ENCODE measurements at regions not wholly inside any gene's neighbourhood (a gene's known extent, or its start where the extent isn't known, plus 50 kb on each side); places are given as distances from the start of the nearest gene placed in this dataset.

GRCh38 chr2:37544591-37545031 is 126.8 kb downstream of the CDC42EP3 start:
- DNase-seq (ENCODE audit: low read depth) = no peak

GRCh38 chr2:37549598-37549997 is 121.8 kb downstream of the CDC42EP3 start:
- no peak for DNase-seq (ENCODE audit: low read depth)

GRCh38 chr2:37550190-37550589 is 121.3 kb downstream of the CDC42EP3 start:
- DNase-seq (ENCODE audit: low read depth) = no peak

- no peak for DNase-seq (ENCODE audit: low read depth)
Measured at GRCh38 chr2:37551783-37552182, 119.7 kb downstream of the CDC42EP3 start.

- DNase-seq (ENCODE audit: low read depth) = no peak
Measured at GRCh38 chr2:37552339-37552738, 119.1 kb downstream of the CDC42EP3 start.

GRCh38 chr2:37553411-37554154 is 117.9 kb downstream of the CDC42EP3 start:
- no peak for DNase-seq (ENCODE audit: low read depth)

GRCh38 chr2:37554155-37554510 is 117.3 kb downstream of the CDC42EP3 start:
- no peak for DNase-seq (ENCODE audit: low read depth)

- no peak for DNase-seq (ENCODE audit: low read depth)
Measured at GRCh38 chr2:37554687-37555086, 116.8 kb downstream of the CDC42EP3 start.

GRCh38 chr2:37555457-37555856 is 116.0 kb downstream of the CDC42EP3 start:
- no peak for DNase-seq (ENCODE audit: low read depth)

GRCh38 chr2:37556256-37556655 is 115.2 kb downstream of the CDC42EP3 start:
- no peak for DNase-seq (ENCODE audit: low read depth)

- no peak for DNase-seq (ENCODE audit: low read depth)
Measured at GRCh38 chr2:37558623-37559022, 112.8 kb downstream of the CDC42EP3 start.

GRCh38 chr2:37560241-37560848 is 111.1 kb downstream of the CDC42EP3 start:
- no peak for DNase-seq (ENCODE audit: low read depth)

GRCh38 chr2:37560863-37561614 is 110.4 kb downstream of the CDC42EP3 start:
- no peak for DNase-seq (ENCODE audit: low read depth)

- DNase-seq (ENCODE audit: low read depth) = peak; percentile 90
Measured at GRCh38 chr2:37561615-37562569, 109.5 kb downstream of the CDC42EP3 start.

- no peak for DNase-seq (ENCODE audit: low read depth)
Measured at GRCh38 chr2:37563375-37564015, 107.9 kb downstream of the CDC42EP3 start.

- DNase-seq (ENCODE audit: low read depth) = no peak
Measured at GRCh38 chr2:37564356-37564755, 107.1 kb downstream of the CDC42EP3 start.

- peak; percentile 86 for DNase-seq (ENCODE audit: low read depth)
Measured at GRCh38 chr2:37566517-37566981, 104.9 kb downstream of the CDC42EP3 start.

GRCh38 chr2:37568565-37568964 is 102.9 kb downstream of the CDC42EP3 start:
- DNase-seq (ENCODE audit: low read depth) = no peak

GRCh38 chr2:37569131-37569823 is 102.2 kb downstream of the CDC42EP3 start:
- no peak for DNase-seq (ENCODE audit: low read depth)

GRCh38 chr2:37569986-37570679 is 101.3 kb downstream of the CDC42EP3 start:
- no peak for DNase-seq (ENCODE audit: low read depth)
